ENCODE measurements at regions not wholly inside any gene's neighbourhood (a gene's known extent, or its start where the extent isn't known, plus 50 kb on each side); places are given as distances from the start of the nearest gene placed in this dataset.

DNA sequence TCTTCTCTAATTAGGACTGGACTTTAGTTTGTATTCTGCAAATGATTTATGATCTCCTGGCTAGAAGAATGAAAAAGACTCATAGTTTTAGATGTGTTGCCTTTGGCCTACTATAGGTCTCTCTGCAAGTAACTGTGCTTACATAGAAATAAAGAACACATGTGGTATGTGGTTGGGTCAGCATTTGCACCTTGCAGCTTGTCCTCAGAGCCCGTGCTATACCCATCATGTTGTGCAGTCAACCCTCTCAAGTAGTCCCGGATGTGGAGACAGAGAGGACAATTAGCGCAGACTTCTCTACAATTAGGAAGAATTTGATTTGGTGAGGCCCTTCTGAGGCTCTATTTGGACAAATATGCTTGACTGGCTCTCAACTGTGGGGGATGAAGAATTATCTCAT is 203.7 kb upstream of the ITGA4 start:
- Histone ChIP-seq H3K9ac (ENCODE audit: low read depth in 1 of 2, low read length in 2 of 2) (no peak overlapping the region), H3K9me3 (ENCODE audit: control insufficient read depth in 1 of 2, low read length in 2 of 2) (no peaks in the 10 kb centered on the region), H3K27ac (ENCODE audit: low read depth, low read length) (no peak overlapping the region), H3K4me1 (ENCODE audit: control insufficient read depth in 1 of 2, insufficient read depth in 2 of 2, low read length in 2 of 2) (no peaks in the 10 kb centered on the region), H3K27me3 (ENCODE audit: control insufficient read depth in 1 of 2, insufficient read depth in 2 of 2, low read length in 2 of 2) (no peaks in the 10 kb centered on the region), H3K4me3 (ENCODE audit: low read depth in 1 of 2, low read length in 2 of 2) (no peak overlapping the region), H3K36me3 (ENCODE audit: control insufficient read depth in 1 of 2, insufficient read depth in 2 of 2, low read length in 2 of 2) (no peaks in the 10 kb centered on the region)

- H3K36me3 ChIP-seq (ENCODE audit: control insufficient read depth in 1 of 2, insufficient read depth in 2 of 2, low read length in 2 of 2) = no peaks in the 10 kb centered on the region
- no peaks in the 10 kb centered on the region for H3K4me1 ChIP-seq (ENCODE audit: control insufficient read depth in 1 of 2, insufficient read depth in 2 of 2, low read length in 2 of 2)
- no peak overlapping the region for H3K27ac ChIP-seq (ENCODE audit: low read depth, low read length)
- no peaks in the 10 kb centered on the region for H3K27me3 ChIP-seq (ENCODE audit: control insufficient read depth in 1 of 2, insufficient read depth in 2 of 2, low read length in 2 of 2)
- H3K9ac ChIP-seq (ENCODE audit: low read depth in 1 of 2, low read length in 2 of 2) = no peak overlapping the region
- no peaks in the 10 kb centered on the region for H3K9me3 ChIP-seq (ENCODE audit: control insufficient read depth in 1 of 2, low read length in 2 of 2)
- H3K4me3 ChIP-seq (ENCODE audit: low read depth in 1 of 2, low read length in 2 of 2) = no peak overlapping the region
These were observed 201.5 kb upstream of the ITGA4 start for GRCh38 chr2:181255651-181256050.

GRCh38 chr2:181258720-181259119 is 198.5 kb upstream of the ITGA4 start:
- Histone ChIP-seq H3K4me1 (ENCODE audit: control insufficient read depth in 1 of 2, insufficient read depth in 2 of 2, low read length in 2 of 2) (no peaks in the 10 kb centered on the region), H3K9ac (ENCODE audit: low read depth in 1 of 2, low read length in 2 of 2) (no peak overlapping the region)

DNA sequence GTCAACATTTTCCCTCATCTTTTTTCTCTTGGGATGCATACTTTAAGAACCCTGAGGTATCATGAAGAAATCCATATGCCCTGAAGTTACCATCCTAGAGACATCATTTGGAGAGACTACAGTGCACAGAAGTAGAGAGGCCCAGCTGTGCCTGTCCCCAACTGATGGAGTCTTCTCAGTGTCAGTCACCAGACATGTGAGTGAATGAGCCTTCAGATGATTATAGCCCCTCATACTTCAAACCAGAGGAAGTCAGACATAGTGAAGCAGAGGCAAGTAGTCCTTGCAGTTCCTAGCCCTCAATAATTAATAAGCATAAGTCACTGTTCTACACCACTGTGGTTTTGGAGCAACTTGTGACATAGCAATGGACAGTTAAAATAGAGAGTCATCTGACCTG is 194.4 kb upstream of the ITGA4 start:
- Histone ChIP-seq H3K9me3 (ENCODE audit: control insufficient read depth in 1 of 2, low read length in 2 of 2) (no peaks in the 10 kb centered on the region), H3K36me3 (ENCODE audit: control insufficient read depth in 1 of 2, insufficient read depth in 2 of 2, low read length in 2 of 2) (no peaks in the 10 kb centered on the region), H3K27ac (ENCODE audit: low read depth, low read length) (no peak overlapping the region), H3K4me3 (ENCODE audit: low read depth in 1 of 2, low read length in 2 of 2) (no peak overlapping the region), H3K9ac (ENCODE audit: low read depth in 1 of 2, low read length in 2 of 2) (no peak overlapping the region), H3K27me3 (ENCODE audit: control insufficient read depth in 1 of 2, insufficient read depth in 2 of 2, low read length in 2 of 2) (no peaks in the 10 kb centered on the region), H3K4me1 (ENCODE audit: control insufficient read depth in 1 of 2, insufficient read depth in 2 of 2, low read length in 2 of 2) (no peaks in the 10 kb centered on the region)

More at GRCh38 chr2:181258720-181259119, 198.5 kb upstream of the ITGA4 start:
- H3K27me3 ChIP-seq (ENCODE audit: control insufficient read depth in 1 of 2, insufficient read depth in 2 of 2, low read length in 2 of 2) = no peaks in the 10 kb centered on the region
- no peak overlapping the region for H3K4me3 ChIP-seq (ENCODE audit: low read depth in 1 of 2, low read length in 2 of 2)
- no peak overlapping the region for H3K27ac ChIP-seq (ENCODE audit: low read depth, low read length)
- no peaks in the 10 kb centered on the region for H3K9me3 ChIP-seq (ENCODE audit: control insufficient read depth in 1 of 2, low read length in 2 of 2)
- H3K36me3 ChIP-seq (ENCODE audit: control insufficient read depth in 1 of 2, insufficient read depth in 2 of 2, low read length in 2 of 2) = no peaks in the 10 kb centered on the region

- no peak overlapping the region for H3K4me3 ChIP-seq (ENCODE audit: low read depth in 1 of 2, low read length in 2 of 2)
- no peaks in the 10 kb centered on the region for H3K4me1 ChIP-seq (ENCODE audit: control insufficient read depth in 1 of 2, insufficient read depth in 2 of 2, low read length in 2 of 2)
- no peak overlapping the region for H3K27ac ChIP-seq (ENCODE audit: low read depth, low read length)
- H3K9ac ChIP-seq (ENCODE audit: low read depth in 1 of 2, low read length in 2 of 2) = no peak overlapping the region
- no peaks in the 10 kb centered on the region for H3K36me3 ChIP-seq (ENCODE audit: control insufficient read depth in 1 of 2, insufficient read depth in 2 of 2, low read length in 2 of 2)
- no peaks in the 10 kb centered on the region for H3K9me3 ChIP-seq (ENCODE audit: control insufficient read depth in 1 of 2, low read length in 2 of 2)
- no peaks in the 10 kb centered on the region for H3K27me3 ChIP-seq (ENCODE audit: control insufficient read depth in 1 of 2, insufficient read depth in 2 of 2, low read length in 2 of 2)
These were observed 193.2 kb upstream of the ITGA4 start for GRCh38 chr2:181264001-181264400.

DNA sequence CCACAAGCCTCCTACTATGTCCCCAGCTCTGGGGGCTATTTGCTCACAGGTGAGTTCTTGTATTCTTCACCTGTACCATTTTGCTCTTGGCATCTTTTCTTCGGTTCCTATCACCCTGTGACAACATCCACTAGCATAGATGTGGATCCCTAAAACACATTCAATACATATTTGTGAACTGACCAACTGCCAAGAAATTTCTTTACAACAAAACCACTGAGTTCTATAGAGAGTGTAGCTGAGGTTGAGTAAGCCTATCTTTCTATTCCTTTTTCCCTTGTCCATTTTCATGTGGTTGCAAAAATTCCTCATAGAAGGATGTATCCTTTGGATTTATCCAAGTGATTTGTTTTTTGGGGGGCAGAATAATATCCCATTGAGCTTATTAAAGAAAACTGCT is 192.7 kb upstream of the ITGA4 start:
- Histone ChIP-seq H3K27me3 (ENCODE audit: control insufficient read depth in 1 of 2, insufficient read depth in 2 of 2, low read length in 2 of 2) (no peaks in the 10 kb centered on the region), H3K4me1 (ENCODE audit: control insufficient read depth in 1 of 2, insufficient read depth in 2 of 2, low read length in 2 of 2) (no peaks in the 10 kb centered on the region)

GRCh38 chr2:181266614-181267013 is 190.6 kb upstream of the ITGA4 start:
- Histone ChIP-seq H3K4me1 (ENCODE audit: control insufficient read depth in 1 of 2, insufficient read depth in 2 of 2, low read length in 2 of 2) (no peaks in the 10 kb centered on the region), H3K4me3 (ENCODE audit: low read depth in 1 of 2, low read length in 2 of 2) (no peak overlapping the region), H3K27ac (ENCODE audit: low read depth, low read length) (no peak overlapping the region), H3K9me3 (ENCODE audit: control insufficient read depth in 1 of 2, low read length in 2 of 2) (no peaks in the 10 kb centered on the region), H3K36me3 (ENCODE audit: control insufficient read depth in 1 of 2, insufficient read depth in 2 of 2, low read length in 2 of 2) (no peaks in the 10 kb centered on the region), H3K27me3 (ENCODE audit: control insufficient read depth in 1 of 2, insufficient read depth in 2 of 2, low read length in 2 of 2) (no peaks in the 10 kb centered on the region), H3K9ac (ENCODE audit: low read depth in 1 of 2, low read length in 2 of 2) (no peak overlapping the region)

More for the DNA sequence above, 192.7 kb upstream of the ITGA4 start:
- Histone ChIP-seq H3K36me3 (ENCODE audit: control insufficient read depth in 1 of 2, insufficient read depth in 2 of 2, low read length in 2 of 2) (no peaks in the 10 kb centered on the region), H3K9me3 (ENCODE audit: control insufficient read depth in 1 of 2, low read length in 2 of 2) (no peaks in the 10 kb centered on the region), H3K4me3 (ENCODE audit: low read depth in 1 of 2, low read length in 2 of 2) (no peak overlapping the region), H3K9ac (ENCODE audit: low read depth in 1 of 2, low read length in 2 of 2) (no peak overlapping the region), H3K27ac (ENCODE audit: low read depth, low read length) (no peak overlapping the region)

DNA sequence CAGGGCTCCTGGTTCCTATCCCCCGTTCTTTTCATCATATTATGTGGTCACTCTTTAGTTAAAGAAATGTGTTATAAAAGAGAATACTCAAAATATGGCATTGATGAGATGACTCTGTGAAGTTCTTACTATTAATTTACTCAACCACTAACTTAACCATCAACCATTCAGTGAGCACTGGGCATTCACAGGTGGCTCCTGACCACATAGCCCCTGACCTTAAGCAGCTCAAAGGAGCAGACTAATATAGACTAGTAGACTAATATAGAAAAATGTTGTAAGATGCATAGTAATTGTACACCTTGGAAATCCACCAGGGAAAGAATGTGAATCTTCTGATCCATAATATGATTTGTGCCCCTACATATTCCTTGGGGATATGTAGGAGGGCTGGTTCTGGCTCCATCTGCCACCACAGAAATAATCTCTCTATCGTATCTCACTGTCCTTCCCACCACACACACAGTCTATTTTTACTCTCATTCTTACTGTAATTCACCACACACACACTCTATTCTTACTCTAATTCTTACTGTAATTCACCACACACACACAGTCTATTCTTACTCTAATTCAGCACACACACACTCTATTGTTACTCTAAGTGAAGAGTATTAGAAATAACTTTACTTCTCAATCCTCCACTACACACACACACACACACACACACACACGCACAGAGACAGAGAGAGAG is 188.9 kb upstream of the ITGA4 start:
- Histone ChIP-seq H3K9me3 (ENCODE audit: control insufficient read depth in 1 of 2, low read length in 2 of 2) (no peaks in the 10 kb centered on the region), H3K4me1 (ENCODE audit: control insufficient read depth in 1 of 2, insufficient read depth in 2 of 2, low read length in 2 of 2) (no peaks in the 10 kb centered on the region), H3K36me3 (ENCODE audit: control insufficient read depth in 1 of 2, insufficient read depth in 2 of 2, low read length in 2 of 2) (no peaks in the 10 kb centered on the region), H3K4me3 (ENCODE audit: low read depth in 1 of 2, low read length in 2 of 2) (no peak overlapping the region), H3K27ac (ENCODE audit: low read depth, low read length) (no peak overlapping the region), H3K27me3 (ENCODE audit: control insufficient read depth in 1 of 2, insufficient read depth in 2 of 2, low read length in 2 of 2) (no peaks in the 10 kb centered on the region), H3K9ac (ENCODE audit: low read depth in 1 of 2, low read length in 2 of 2) (no peak overlapping the region)

DNA sequence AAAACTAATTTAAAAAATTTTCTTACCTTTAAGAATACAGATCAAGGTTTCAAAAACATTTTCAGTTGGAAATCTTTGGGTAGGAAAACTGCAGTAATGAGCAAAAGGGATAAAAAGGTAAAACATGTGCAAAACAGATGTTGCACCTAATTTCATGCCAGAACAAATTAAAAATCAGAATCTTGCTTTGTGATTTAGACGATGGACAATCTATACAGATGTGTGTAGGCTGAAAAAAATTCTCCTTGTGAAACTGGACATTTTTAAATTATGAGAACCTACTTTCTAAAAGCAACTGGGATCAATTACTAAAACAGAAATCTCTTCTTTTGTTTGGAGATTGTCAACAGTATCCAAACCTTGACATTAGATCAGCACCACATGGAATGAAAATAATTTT is 183.2 kb upstream of the ITGA4 start:
- Histone ChIP-seq H3K4me1 (ENCODE audit: control insufficient read depth in 1 of 2, insufficient read depth in 2 of 2, low read length in 2 of 2) (no peaks in the 10 kb centered on the region), H3K9me3 (ENCODE audit: control insufficient read depth in 1 of 2, low read length in 2 of 2) (no peaks in the 10 kb centered on the region), H3K27ac (ENCODE audit: low read depth, low read length) (no peak overlapping the region), H3K36me3 (ENCODE audit: control insufficient read depth in 1 of 2, insufficient read depth in 2 of 2, low read length in 2 of 2) (no peaks in the 10 kb centered on the region), H3K4me3 (ENCODE audit: low read depth in 1 of 2, low read length in 2 of 2) (no peak overlapping the region), H3K27me3 (ENCODE audit: control insufficient read depth in 1 of 2, insufficient read depth in 2 of 2, low read length in 2 of 2) (no peaks in the 10 kb centered on the region), H3K9ac (ENCODE audit: low read depth in 1 of 2, low read length in 2 of 2) (no peak overlapping the region)

- H3K27ac ChIP-seq (ENCODE audit: low read depth, low read length) = no peak overlapping the region
- no peaks in the 10 kb centered on the region for H3K36me3 ChIP-seq (ENCODE audit: control insufficient read depth in 1 of 2, insufficient read depth in 2 of 2, low read length in 2 of 2)
- no peak overlapping the region for H3K4me3 ChIP-seq (ENCODE audit: low read depth in 1 of 2, low read length in 2 of 2)
- H3K27me3 ChIP-seq (ENCODE audit: control insufficient read depth in 1 of 2, insufficient read depth in 2 of 2, low read length in 2 of 2) = no peaks in the 10 kb centered on the region
- no peak overlapping the region for H3K9ac ChIP-seq (ENCODE audit: low read depth in 1 of 2, low read length in 2 of 2)
- H3K4me1 ChIP-seq (ENCODE audit: control insufficient read depth in 1 of 2, insufficient read depth in 2 of 2, low read length in 2 of 2) = no peaks in the 10 kb centered on the region
- no peaks in the 10 kb centered on the region for H3K9me3 ChIP-seq (ENCODE audit: control insufficient read depth in 1 of 2, low read length in 2 of 2)
These were observed 181.5 kb upstream of the ITGA4 start for GRCh38 chr2:181275643-181276070.
